ENCODE measurements at regions not wholly inside any gene's neighbourhood (a gene's known extent, or its start where the extent isn't known, plus 50 kb on each side); places are given as distances from the start of the nearest gene placed in this dataset.
"Not testable (repeated sequence)": the region's sequence is repeated elsewhere in the genome, so short reads cannot be mapped to it uniquely, and the experiment has no call there.

- DNase-seq = no peak
Observed at GRCh38 chr1:189983166-189983890, 494.3 kb downstream of the BRINP3 start.

GRCh38 chr1:189986516-189986915, 491.1 kb downstream of the BRINP3 start:
- DNase-seq = no peak

- no peak for DNase-seq
Observed at GRCh38 chr1:189987509-189987908, 490.2 kb downstream of the BRINP3 start.

- no peak for DNase-seq
Observed at GRCh38 chr1:189992856-189993255, 484.8 kb downstream of the BRINP3 start.

GRCh38 chr1:190000365-190000872, 477.2 kb downstream of the BRINP3 start:
- no peak for DNase-seq

- DNase-seq = no peak
Observed at GRCh38 chr1:190001187-190001586, 476.5 kb downstream of the BRINP3 start.

GRCh38 chr1:190003376-190003775, 474.3 kb downstream of the BRINP3 start:
- no peak for DNase-seq

- DNase-seq = no peak
Observed at GRCh38 chr1:190011585-190011984, 466.1 kb downstream of the BRINP3 start.

- DNase-seq = not testable (repeated sequence)
Observed at GRCh38 chr1:190019151-190019550, 458.5 kb downstream of the BRINP3 start.

- no peak for DNase-seq
Observed at GRCh38 chr1:190019717-190020116, 457.9 kb downstream of the BRINP3 start.

- DNase-seq = no peak
Observed at GRCh38 chr1:190022709-190023108, 455.0 kb downstream of the BRINP3 start.

- DNase-seq = no peak
Observed at GRCh38 chr1:190029441-190029840, 448.2 kb downstream of the BRINP3 start.

GRCh38 chr1:190043655-190044054, 434.0 kb downstream of the BRINP3 start:
- no peak for DNase-seq

GRCh38 chr1:190046231-190046630, 431.4 kb downstream of the BRINP3 start:
- no peak for DNase-seq

All from NCI-H187 treated with DMSO at 0.1 percent for 48 hours (cell line).